GM18951 (cell line): ENCODE measurements at regions not wholly inside any gene's neighbourhood (a gene's known extent, or its start where the extent isn't known, plus 50 kb on each side); places are given as distances from the start of the nearest gene placed in this dataset.

Source experiments
- POLR2A ChIP-seq: IDR thresholded peaks from 4 replicates; pipeline ENCODE4 v1.6.1; 2011; ENCODE audit warnings: mild to moderate bottlenecking; ENCODE audit not compliant: insufficient read length, insufficient read depth; ENCODE audit errors: extremely low read depth
- in situ Hi-C: fragments of 300-500 bp; cut with MboI; formaldehyde crosslinking; loops from one replicate; pipeline ENCODE4 v1.12.0; 2022; ENCODE audit warnings: low sequenced_read_pairs, mixed read lengths, inconsistent platforms; ENCODE audit not compliant: unreplicated experiment

DNA sequence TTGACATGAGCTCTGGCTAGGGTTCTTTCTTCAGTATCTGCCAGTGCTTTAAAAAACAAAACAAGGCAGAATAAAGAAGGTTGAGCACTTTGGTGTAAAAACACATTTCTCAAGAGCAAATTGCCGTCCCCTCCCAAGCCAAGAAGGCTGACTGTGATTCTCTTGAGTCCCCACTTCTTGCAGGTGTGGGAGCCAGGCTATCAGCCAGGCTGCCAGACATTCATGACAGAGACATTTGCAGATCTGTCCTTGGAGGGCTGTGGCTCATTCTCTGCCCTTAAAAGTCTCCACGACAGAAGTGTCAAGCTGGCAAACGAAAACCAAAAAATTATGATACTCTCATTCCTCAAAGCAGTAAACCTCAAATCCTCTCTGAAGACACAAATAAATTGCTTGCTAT lies 749.3 kb upstream of the HS6ST1 start:
- TF ChIP-seq POLR2A, result no peak
- in situ Hi-C loops, result no loop called here

DNA sequence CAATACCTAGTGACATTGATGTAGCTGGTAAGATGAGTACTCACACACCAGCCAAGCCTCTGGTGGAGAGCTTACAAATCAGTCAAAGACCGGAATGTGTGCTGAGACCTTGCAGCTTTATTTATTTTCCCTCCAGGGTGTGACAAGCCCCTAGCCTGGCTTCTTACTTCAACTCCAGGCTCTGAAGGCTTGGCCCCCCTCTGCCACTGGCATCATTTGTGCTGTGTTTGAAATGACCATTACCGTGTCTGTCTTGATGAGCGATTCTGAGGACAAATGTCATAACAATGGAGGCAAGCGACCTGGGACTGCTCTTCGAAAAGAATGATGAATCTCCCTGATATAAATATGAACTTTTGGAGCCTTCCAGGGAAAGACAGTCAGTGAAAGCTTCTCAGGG lies 749.9 kb upstream of the HS6ST1 start:
- TF ChIP-seq POLR2A, result no peak
- in situ Hi-C loops, result no loop called here

DNA sequence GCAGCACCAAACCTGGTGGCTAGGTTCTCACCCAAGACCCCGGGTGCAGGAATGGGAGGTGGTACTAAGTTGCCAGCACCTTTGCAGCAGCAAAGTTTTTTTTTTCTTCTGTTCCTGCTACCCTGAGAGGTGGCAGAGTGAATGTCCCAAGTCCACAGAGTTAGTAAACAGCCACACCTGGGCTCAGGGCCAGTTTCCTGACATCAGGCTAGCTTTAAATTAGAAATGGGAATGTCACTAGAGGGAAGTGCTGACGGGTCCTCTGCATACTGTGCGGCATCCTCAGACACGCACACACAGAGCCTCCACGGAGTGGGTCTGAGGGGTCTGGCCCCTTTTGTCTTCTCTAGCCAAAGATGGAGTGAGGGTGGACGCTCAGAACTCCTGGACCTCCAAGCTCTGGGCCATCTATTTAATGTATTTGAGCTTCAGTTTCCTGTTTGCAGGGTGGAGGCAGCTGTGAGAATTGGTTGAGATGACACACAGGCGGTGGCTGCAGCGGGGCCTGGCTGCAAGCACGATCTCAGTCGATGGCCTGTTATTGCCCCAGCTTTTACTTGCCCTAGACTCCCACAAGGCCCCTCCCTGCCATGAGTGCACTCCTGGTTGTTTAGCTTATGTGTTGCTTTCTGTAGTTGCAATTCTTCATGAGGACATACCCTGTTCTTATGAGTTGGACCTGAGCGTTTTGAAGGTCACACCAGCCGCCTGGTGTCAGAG lies 751.4 kb upstream of the HS6ST1 start:
- no peak for TF ChIP-seq POLR2A

DNA sequence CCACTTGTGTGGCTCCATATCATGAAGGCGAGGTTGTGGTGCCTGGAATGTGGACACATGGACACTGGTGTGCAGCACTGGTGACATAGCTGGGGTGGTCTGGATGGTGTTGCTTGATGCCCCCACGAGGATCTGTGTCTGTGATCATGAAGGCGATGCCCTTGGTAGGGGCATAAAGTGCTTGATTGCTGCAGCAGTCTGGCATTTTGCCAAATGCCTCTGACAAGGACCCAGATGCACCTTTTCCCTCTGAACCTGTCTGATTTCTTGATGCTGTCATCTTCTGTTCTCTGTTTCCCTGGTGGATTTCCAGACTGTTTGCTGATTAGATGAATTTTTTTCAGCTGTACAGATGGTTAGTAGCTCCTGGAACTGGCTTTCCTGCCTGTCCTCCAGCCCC lies 752.0 kb upstream of the HS6ST1 start:
- in situ Hi-C loops, result no loop called here
- TF ChIP-seq POLR2A, result no peak

More for the DNA sequence above, 751.4 kb upstream of the HS6ST1 start:
- in situ Hi-C loops, result no loop called here

DNA sequence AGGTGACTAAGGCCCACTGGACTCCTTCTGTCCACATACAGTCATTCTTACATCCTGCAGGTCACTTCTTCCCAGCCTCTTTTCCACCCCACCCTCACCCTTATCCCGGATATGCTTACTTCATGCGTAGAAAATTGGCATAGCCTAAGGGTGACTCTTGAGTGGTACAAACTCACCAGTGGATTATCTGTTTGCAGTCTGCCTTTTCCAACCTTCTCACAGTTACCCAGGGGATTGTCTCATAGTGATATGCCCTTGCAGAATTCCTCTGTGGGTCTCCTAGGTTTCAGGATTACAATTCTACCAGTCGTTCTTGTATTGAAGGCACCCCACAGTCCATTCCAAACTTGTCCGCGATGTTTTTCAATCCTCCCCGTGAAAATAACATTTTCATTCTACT lies 752.9 kb upstream of the HS6ST1 start:
- in situ Hi-C loops, result no loop called here

DNA sequence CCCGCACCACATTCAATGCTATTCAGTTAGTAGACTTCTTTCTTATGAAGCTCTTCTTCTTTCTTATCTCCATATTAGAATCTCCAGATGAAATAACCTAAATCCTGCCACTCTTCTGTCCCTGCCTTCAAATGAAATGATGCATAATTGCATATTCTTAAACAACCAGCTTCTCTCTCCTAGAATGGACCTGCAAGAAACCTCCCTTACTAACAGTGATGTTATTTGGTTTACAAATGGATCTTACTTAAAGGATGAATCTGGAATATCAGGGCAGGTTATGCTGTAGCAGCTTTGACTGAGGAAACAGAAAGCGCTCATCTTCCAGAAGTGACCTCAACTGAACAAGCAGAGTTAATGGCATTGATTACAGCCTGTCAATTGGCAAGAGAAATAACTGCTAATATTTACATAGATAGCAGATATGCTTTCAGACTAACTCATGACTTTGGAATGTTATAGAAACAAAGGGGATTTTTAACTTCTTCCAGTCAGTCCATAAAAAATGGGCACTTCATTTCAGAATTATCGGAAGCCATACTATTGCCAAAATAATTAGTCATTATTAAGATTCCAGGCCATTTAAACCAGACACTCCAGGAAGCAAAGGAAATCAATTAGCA lies 755.7 kb upstream of the HS6ST1 start:
- TF ChIP-seq POLR2A, result no peak
- in situ Hi-C loops, result no loop called here

More for the DNA sequence above, 752.9 kb upstream of the HS6ST1 start:
- no peak for TF ChIP-seq POLR2A

DNA sequence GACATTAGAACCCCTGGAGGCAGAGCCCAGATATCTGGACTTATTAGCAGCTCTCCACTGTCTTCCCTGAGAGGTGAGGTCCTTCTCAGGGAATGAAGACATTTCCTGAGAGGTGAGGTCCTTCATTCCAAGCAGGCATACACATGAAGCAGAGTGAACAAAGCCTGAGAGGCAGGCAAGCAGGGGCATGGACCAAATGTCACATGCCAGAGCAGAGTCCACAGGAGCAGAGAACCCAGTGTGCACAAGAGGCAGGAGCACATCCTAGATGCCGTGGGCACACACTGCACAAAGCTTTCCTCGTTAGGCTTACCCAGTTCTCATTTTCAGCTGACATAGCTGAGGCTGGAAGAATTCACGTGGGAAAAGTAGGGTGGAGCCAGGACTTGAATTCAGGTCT lies 759.9 kb upstream of the HS6ST1 start:
- no peak for TF ChIP-seq POLR2A

DNA sequence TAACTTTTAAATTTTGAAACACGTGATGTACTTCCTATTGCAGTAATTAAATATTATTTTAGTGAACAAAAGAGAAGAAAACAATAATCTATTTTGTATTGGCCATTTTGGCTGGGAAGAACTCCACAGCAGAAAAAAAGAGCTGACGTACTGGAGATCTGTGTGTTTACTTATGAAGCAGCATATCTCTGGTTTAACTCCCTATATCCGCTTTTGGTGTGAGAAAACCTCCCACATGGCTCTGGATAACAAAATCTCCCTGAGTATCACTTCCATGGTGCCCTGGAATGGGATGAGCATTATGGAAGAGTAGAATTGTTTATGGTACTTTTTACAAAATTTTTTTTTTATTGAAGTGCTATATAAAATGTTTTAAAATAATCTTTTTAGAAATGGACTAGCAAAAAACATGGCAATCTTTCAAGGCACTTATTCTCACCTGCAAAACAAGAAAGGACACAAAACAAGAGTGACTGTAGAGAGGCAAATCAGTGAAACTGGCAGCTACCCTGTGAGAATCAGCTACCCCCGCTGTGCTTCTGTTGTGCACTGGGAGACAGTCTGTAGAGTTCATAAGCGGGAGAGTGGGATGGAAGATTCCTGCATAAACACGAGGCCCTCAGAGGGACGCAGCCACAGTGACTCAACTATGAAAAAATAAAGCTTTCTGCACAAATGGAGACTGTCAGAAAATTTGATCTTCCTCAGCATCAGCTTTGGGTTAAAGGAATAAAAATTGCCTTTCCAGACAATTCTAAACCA lies 762.2 kb upstream of the HS6ST1 start:
- in situ Hi-C loops, result no loop called here
- TF ChIP-seq POLR2A, result no peak

More for the DNA sequence above, 759.9 kb upstream of the HS6ST1 start:
- in situ Hi-C loops, result no loop called here

DNA sequence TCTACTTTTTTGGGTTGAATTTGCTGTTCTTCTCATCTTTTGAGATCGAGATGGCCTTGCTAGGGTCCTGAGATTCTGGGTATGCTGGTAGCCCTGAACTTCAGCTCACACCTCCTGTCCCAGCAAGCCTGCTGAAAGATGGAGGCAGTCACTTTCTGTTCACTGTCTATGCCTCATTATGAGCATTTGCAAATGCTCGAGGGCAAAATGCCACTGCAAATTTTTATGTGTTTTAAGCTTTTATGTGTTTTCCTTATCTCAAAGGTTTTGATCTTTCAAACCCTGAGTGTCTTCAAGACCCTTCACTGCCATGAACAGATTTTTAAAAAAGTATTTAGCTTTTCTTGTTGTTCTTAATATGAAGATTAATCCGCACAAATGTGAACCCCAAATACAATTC lies 766.7 kb upstream of the HS6ST1 start:
- no peak for TF ChIP-seq POLR2A
- in situ Hi-C loops, result no loop called here

DNA sequence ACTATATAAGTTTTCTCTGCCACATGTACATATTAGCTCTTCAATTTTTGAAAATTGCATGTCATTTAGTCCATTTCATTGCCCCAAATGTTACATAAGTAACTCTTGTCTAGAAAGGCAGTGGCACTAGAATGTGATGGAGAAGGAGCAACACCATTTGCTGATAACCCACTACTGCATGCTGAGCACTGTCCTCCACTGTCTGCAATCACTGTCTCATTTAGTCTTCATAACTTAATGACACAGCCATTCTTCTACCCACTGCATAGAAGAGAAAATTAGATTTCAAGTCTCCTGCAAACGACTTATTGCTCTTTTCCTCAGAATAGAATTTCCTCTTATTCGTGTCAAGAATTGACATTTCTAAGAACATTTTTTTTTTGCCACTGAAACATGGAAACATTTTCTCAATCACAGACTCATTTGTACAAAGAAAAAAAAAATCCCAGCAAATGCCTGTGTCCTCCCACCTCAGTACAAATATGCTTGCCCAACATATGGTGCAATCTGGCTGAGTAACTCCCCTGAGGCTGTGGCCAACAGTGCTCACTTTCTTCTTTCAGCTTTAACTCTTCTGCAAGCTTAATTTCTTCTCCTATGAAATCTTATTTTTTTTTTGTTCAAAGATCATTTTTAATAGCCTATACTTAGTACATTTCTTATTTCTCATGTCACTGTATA lies 768.6 kb upstream of the HS6ST1 start:
- no peak for TF ChIP-seq POLR2A
- in situ Hi-C loops, result no loop called here

DNA sequence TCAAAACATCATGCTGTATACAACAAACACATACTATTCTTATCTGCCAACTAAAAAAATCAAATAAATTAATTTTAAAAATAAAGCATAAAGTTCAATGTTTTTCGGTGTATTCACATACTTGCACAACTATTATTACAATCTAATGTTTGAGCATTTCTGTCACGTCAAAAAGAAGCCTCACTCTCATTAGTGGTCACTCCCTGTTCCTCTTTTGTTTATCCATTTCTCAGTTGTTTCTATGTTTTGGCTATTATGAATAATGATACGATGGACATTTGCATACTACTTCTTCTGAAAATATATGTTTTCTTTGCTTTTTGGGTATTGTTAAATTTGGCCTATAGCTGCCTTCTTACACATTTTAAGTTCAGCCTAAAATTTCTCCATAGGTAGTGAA lies 773.0 kb upstream of the HS6ST1 start:
- in situ Hi-C loops, result no loop called here
- TF ChIP-seq POLR2A, result no peak

DNA sequence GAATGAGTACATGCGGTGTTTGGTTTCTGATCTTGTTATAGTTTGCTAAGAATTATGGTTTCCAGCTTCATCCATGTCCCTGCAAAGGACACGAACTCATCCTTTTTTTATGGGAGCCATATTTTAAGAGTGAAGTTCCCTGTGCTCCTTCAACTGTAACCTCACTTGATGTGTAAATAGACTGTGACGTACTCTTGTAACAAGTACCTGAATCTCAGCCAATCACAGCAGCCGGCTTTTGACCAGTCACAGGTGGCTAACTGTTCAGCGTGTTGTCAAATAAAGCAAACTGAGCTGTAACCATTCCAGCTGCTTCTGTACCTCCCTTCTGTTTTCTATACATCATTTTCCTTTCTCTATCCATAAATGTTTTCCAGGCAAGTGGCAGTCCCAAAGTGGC lies 774.3 kb upstream of the HS6ST1 start:
- in situ Hi-C loops, result no loop called here
- TF ChIP-seq POLR2A, result no peak

DNA sequence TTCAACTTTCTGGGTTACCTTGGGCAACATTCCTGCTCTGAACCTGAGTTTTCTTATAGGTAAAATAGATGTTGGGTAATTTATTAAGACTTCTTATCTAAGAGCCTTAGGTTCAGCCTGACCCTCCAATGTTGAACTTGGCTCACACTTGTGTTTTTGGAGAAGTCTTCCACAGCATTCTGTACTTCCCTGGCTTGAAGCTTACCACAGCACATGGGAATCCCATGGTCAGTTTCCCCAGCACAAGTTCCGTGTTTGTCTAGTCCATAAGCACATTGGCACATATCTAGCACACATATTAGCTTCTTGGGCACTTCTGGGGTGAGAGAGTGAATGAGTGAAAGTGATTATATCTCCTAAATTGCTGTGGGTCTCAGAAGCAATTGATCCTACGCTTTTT lies 782.5 kb upstream of the HS6ST1 start:
- no peak for TF ChIP-seq POLR2A
- in situ Hi-C loops, result no loop called here
